GM19025 (cell line): ENCODE measurements at regions not wholly inside any gene's neighbourhood (a gene's known extent, or its start where the extent isn't known, plus 50 kb on each side); places are given as distances from the start of the nearest gene placed in this dataset.
"Not testable (repeated sequence)": the region's sequence is repeated elsewhere in the genome, so short reads cannot be mapped to it uniquely, and the experiment has no call there.

Experiments used
- ATAC-seq: cut with Tn5 transposase; IDR thresholded peaks from one replicate; pipeline ENCODE4 v1.9.1; 2021; ENCODE audit warnings: mild to moderate bottlenecking, low read depth, moderate library complexity; ENCODE audit not compliant: unreplicated experiment

DNA sequence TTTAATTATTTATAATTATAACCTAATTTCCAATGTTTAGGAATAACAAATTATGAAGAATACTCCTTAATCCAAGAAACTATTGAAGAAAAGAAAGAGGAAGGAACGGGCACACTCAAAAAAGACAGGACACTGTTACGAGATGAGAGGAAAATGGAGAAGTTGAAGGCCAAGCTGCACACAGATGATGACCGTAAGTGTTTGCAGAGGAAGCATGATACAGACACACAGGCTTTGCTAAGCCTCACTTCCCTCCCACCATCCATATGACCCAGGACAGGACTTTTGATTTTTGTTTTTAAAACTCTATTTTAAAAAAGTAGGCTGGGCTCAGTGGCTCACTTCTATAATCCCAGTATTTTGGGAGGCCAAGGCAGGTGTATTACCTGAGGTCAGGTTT, 389.4 kb upstream of the TPM1 start:
- ATAC-seq = no peak

DNA sequence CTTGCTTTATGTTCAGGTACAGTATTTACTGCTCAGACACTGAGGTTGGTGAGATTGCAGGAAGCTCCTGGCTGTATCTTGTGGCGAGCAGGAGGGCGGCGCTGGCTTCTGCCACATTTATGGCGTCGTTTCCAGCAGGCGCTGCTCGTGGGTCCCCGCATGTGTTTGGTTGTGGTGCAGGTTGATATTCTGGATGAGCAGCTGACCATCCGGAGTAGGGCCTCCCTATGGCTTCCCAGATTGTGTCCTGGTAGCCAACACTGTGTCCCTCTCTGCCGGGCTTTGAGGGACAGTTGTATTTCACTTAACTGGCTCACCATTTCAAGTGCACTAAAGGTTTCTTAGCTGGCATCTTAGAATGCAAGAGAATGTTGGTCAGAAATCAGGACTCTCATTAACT, 386.5 kb upstream of the TPM1 start:
- no peak for ATAC-seq

DNA sequence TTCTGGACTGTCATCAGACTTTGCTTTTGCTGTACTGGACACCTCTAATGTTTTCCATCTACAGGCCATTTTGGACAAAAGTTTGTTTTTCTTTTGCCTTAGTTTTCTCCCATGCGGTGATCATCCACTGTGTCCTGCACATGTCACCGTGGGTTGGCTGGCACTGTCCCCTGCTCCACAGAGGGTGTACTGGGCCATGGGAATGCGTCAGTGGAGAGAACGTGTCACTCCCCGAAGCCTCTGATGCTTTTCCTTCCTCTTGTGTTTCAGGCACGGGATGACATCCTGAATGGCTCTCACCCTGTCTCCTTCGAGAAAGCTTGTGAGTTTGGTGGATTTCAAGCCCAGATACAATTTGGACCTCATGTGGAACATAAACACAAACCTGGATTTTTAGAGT, 385.0 kb upstream of the TPM1 start:
- ATAC-seq = not testable (repeated sequence)

DNA sequence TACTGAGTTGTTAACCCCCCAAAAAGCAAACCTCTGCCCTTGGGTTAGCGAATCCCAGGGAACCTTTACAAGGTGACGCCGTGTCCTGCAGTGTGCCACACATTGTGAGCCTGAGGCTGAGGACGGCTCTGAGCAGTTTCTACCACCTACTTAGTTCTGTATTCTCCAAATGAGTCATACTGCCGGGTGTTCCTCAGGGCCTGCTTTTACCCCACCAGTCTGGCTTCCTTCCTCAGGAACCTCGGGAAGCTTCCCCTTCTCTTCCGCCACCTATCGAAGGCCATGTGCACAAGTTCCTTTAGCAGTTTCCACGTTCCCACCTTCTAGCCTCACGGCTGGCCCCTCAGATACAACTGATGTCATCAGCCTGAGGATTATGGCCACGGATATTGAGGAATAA, 384.0 kb upstream of the TPM1 start:
- ATAC-seq = no peak

DNA sequence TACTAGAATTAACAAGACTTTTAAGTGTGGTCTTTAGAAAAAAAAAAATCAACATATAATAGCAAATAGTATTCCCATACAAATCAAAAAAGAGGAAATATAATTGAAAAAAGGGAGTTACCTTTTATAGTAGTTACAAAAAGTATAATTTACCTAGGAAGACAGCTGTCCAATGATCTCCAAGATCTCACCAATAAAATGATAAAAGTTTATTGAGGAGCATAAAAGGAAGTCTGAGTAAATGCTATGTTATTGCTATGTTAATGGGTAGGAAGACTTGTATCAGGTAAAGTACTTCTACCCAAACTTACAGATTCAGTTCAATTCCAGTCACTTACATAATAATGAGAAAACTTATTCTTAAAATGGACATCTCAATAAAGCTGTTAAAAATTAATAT, 379.0 kb upstream of the TPM1 start:
- no peak for ATAC-seq

DNA sequence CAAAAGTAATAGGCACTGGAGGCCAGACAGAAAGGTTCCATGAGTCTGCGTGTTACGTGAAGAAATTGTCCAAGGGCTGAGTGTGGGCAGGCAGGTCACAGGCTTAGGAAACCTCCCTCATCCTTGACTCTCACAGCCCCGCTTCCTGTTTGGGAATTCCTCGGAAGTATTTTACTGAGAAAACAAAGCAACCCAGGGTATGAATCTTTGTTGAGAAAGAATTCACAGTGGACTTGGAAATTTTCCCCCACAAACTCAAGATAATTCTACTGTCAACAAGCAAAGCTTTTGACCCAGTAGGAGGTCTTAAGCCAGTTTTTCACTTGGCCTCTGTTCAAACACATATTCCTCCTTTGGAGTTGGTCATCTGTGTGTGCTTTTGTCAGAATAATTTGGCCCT, 377.1 kb upstream of the TPM1 start:
- ATAC-seq = no peak

DNA sequence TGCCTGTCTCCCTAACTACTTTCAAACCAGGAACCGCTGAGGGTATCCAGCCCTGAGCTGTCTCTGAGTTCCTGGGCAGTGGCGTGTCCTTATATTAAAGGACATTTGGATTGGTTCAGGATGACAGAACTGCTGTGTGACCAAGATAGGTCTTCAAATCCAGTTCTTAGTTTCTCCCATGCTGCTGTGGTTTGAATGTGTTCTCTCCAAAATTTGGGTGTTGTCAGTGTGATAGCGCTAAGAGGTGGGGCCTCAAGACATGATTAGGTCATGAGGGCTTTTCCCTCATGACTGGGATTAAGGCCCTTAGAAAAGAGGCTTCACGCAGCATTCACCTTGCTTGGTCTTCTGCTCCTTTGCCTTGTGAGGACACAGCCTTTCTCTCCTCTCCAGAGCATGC, 376.5 kb upstream of the TPM1 start:
- no peak for ATAC-seq

DNA sequence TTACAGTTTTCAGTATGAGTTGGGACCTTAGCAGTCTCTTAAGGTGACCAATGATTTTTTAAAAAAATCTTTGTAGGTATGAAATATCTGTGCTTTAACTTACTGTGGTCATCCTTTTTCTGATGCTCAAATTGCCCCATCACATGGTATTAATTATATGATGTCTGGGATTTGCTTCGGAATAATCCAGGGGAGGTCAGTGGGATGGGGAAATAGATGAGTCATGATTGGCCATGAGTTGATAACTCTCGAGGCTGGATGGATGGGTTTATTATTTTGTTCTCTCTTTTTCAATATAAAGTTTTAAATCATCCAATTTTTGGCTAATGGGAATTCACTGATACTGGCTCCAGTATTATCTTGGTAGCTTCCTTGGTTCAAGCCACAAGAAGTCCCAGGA, 370.3 kb upstream of the TPM1 start:
- no peak for ATAC-seq

DNA sequence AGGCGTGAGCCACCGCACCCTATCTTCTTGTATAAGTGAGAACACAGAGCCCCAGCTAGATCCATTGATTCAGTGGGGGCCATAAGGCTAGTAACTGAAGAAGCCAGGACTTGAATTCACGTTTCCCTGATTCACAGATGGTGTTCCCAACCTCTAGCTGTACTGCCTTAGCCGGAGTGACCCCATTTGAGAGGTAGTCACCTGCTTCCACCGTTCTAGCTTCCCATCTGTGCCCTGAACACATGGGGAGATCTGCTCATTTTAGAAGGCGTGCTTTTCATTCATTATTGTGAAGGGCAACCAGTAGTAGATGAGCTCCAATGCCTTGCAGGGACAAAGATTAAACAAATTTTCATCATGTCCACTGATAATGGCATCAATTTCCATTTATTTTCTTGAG, 365.7 kb upstream of the TPM1 start:
- no peak for ATAC-seq

DNA sequence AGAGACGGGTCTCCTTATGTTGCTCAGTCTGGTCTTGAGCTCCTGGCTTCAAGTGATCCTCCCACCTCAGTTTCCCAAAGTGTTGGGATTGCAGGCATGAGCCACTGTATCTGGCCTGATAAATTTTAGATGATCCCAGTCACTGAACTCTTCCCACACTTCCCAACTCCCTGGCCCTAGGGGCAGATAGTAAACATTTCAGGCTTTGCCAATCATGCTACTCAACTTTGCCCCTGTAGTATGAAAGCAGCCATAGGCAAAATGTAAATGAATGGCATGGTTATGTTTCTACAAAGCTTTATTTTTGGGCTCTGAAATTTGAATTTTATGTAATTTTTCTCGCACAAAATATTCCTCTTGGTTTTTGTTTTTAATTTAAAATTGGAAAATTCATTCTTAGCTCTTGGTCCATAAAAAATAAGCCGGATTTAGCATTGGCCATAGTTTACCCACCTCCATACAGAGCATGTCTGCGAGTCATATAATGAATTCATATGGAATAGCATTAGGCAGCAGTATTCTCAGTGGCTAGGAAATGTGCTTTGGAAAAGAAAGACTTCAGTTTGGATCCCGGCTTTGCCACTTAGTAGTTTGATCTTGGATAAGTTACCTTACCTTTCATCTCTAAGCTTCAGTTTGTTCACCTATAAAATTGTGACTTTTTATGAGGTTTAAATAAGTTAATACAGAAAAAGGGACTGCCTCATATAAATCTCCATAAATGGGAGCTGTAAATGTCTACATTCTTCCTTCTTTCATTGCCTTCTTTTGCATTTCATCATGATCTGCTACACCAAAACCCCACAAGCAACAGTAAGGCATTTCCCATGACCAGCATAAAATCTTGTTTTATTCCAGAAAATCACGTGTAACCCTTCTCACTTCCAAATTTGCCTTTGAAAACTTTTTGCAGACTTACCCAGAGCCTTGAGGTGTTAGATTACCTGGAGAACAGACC, 360.3 kb upstream of the TPM1 start:
- no peak for ATAC-seq

DNA sequence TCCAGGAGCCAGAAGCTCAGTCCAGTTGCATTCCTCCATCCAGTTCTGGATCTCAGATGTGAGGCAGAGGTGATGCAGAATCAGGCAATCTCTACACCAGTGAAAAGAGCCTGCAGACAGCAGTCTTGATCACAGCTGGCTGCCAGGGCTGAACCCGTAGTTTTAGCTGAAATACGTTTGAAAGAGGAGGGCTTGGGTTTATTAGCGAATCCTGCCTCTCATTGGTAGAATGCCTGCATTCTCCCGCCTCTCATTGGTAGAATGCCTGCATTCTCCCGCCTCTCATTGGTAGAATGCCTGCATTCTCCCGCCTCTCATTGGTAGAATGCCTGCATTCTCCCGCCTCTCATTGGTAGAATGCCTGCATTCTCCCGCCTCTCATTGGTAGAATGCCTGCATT, 359.4 kb upstream of the TPM1 start:
- not testable (repeated sequence) for ATAC-seq

DNA sequence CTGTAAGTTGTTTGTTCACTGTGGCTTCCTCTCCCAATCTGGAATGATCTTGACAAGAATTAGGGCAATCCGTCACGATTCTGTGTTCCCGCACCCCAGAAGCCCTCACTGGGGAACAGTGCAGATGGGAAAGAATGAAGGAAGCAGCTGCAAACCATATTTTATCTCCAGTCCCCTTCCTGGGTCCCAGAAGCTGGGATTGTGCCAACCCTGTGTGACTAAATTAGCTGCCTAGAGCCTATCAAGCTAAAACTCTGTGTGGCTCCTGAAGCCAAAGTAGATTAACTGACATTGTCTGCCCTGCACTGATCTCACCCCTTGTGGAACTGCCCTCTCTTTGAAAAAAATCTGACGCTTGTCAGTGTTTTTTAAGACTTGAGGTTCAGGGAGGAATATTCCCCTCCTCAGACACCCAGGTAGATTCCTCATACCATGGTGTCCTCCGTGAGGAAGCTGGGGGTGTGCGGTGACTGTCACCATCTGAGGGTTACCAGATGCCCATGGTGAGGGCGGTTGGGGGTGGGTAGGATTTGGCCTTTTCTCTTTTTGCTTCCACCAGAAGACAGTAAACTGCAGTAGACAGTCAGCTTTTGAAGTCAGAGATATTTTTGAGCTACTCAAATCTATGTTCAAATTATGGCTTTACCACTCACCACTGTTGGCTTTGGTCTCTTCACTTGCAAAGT, 358.3 kb upstream of the TPM1 start:
- ATAC-seq = no peak

DNA sequence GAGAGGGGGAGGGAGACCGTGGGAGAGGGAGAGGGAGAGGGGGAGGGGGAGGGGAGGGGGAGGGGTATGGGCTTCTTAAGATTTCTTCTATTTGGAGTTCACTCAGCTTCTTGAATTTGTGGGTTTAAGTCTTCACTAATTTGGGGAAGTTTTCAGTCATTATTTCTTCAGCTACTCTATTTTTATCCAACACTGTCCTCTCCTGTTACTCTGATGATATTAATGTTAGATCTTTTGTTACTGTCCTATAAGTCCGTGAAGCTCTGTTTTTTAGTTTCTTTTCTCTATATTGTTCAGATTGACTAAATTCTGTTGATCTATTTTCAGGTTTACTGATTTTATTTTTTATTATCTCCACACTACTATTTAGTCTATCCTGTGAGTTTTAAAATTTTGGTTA, 351.5 kb upstream of the TPM1 start:
- ATAC-seq = no peak

DNA sequence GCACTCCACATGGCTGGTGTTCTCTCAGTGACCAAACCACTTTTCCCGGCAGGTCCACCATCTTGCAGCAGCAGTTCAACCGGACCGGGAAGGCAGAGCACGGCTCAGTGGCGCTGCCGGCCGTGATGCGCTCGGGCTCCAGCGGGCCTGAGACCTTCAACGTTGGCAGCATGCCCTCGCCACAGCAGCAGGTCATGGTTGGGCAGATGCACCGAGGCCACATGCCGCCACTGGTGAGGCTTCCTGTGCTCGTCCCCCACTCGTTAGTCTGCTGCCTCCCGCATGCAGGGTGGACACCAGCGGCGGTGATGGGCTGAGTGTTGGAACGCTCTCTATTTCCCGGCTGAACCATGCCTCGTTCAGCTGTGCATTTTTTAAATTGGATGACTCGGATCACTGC, 344.9 kb upstream of the TPM1 start:
- no peak for ATAC-seq

DNA sequence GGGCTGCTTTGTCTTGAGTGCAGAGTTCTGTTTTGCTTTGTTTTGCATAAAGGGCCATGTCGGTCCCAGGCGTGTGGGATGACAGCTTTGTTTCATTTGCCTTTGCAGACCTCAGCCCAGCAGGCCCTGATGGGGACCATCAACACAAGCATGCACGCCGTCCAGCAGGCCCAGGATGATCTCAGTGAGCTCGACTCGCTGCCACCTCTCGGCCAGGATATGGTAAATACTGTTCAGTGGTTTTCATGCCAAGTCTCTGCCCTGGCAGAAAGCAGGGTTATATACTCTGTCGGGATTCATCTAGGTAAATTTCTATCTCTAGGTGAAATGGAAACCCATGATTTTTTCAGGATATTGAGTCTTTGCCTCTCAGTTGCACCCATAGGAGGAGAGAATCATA, 343.9 kb upstream of the TPM1 start:
- no peak for ATAC-seq

DNA sequence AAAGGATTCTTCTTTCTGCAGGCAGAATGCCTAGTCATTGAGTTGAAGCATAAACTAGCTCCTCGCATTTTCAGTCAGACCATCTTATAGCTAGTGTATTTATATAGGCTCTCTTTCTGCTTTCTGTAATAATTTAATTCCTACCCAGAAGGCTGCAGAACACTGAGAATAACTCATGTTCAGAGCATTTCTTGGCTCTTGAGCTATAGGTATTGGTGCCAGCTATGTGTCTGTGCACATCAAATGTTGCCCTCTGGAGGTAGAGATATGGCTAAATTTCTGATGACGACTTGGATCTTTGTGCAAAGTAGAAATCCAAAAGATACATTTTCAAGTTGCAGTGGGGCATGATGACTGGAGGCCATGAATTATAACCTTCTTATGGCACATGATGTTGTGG, 336.2 kb upstream of the TPM1 start:
- no peak for ATAC-seq

DNA sequence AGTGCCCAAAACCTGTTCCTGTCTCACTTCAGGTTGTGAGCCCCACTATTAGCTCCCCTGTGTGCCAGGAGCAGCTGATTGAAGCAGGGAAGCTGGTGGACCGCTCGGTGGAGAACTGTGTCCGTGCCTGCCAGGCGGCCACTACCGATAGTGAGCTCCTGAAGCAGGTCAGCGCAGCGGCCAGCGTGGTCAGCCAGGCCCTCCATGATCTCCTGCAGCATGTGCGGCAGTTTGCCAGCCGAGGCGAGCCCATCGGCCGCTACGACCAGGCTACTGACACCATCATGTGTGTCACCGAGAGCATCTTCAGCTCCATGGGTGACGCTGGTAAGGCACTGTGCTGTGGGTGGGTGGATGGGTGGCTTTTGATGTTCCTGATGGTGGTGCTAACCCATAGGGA, 334.1 kb upstream of the TPM1 start:
- no peak for ATAC-seq

DNA sequence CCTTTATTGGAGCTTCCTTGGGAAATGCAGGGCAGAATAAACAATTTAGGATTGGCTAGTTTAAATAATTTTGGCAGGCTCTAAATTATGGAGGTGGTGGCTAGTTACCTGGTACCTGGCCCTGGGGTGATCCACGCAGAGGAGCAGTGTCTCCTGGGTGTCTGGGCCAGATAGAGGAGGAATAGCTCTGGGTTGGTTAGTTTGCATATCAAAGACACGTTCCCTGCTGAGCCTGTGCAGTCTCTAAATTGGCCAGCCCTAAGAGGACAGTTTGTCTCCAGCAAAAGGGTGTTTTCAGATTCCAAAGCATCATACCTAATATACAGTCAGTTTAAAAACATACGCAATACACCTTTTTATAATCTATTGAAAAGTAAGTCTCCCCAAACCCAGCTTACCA, 333.3 kb upstream of the TPM1 start:
- ATAC-seq = no peak

DNA sequence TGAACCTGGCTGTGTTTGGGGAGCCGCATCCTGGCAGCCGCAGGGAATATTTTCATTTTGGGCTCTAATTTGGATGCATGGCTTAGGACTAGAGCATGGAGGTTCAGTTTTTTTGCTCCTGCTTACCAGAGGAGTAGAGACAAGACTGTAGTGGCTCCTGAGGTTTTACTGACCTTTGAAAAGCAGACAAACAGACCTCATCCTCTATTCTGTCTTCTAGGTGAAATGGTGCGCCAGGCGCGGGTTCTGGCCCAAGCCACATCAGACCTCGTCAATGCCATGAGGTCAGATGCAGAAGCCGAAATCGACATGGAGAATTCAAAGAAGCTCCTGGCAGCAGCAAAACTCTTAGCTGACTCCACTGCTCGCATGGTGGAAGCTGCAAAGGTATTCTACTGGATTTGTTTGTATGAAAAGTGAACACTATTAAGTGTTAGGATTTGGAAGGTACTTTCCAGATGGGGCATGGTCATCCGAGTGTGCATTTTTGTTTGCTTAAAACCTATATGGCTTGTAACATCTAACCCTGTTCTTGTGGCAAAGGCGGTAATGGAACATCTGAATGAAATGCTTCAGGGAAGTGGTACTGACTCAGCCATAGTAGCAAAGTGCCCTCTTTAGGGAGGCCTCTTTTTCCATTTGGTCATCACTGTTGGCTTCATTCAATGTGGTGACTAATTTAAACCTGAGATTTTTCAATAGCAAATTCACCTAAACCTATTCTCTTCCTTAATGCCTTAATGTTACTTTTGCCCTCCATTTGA, 330.7 kb upstream of the TPM1 start:
- no peak for ATAC-seq

DNA sequence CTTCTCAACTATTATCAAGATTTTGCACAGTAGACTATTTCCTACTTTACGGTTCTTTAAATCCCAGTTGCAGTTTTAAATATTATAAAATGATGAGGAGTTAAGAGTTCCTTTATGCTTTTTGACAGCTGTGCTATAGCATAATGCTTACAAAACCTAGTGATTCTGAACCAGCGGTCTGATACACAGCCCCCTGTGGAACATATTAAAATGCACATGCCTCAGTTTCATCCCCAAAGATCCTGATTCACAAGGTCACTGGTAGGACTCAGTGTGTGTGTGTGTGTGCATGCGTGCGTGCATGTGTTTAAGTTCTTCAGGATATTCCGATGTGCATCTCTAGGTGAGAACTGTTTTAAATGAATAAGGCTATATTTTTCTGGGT, 330.1 kb upstream of the TPM1 start:
- ATAC-seq = no peak

DNA sequence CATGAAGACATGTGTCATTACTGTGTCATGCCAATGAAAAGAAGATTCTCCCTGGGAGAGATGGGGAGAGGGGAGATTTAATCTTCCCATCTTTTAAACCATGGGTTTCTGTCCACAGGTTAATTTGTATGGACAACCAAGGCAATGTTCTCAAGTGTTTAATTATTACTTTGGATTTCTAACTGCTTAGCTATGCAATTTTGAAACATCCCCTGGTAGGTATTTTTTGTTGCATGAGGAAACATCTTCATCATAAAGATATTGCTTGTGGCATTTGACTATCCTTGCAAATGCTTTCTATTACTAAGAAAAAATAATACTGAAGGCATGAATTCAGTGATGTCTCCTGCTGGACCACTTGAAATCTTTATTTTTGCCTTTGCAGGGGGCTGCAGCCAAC, 326.6 kb upstream of the TPM1 start:
- no peak for ATAC-seq
